ENCODE measurements at regions not wholly inside any gene's neighbourhood (a gene's known extent, or its start where the extent isn't known, plus 50 kb on each side); places are given as distances from the start of the nearest gene placed in this dataset.

DNA sequence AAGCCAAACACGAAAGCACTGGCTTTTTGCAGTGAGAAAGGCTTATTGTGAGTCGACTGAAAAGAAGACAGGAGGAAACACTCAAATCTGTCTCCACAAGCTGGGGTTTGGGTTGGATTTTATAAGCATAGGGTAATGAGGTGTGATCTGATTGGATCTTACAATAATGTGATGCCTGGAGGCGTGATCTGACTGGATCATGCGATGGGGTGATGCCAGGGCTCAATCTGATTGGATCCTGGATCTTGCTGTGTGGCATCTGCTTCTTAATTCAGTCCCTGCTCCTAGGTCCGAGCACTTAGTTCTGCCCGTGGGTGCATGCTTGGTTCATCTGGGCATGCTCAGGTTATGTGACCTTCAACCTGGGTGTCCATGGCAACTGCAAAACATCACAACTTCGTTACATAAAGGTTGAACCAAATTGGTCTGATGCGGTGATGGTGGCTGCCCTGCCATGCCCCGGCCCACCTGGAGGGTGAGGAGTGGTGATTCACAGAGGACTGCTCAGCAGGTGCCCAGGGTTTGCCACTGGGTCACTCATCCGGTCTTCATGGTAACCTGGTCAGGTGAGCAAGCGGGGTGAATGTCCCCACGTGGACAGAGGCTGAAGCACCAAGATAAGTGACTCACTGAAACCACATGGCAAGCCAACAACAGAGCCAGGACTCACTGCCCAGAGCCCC lies 111.0 kb downstream of the KCNF1 start:
- no peak for ATAC-seq
- intact Hi-C loops (cut with DNase I): no loop called here
- no peak overlapping the region for H3K27ac ChIP-seq
- no peaks in the 10 kb centered on the region for H3K9me3 ChIP-seq
- no peaks in the 10 kb centered on the region for H3K36me3 ChIP-seq
- no peaks in the 10 kb centered on the region for H3K27me3 ChIP-seq
- TF ChIP-seq CTCF (IDR thresholded peaks at IDR 0.05): no peak
- H3K4me1 ChIP-seq: no peaks in the 10 kb centered on the region
- no peak for DNase-seq
- H3K4me3 ChIP-seq: no peak overlapping the region

GRCh38 chr2:11023326-11024258 lies 111.9 kb downstream of the KCNF1 start:
- DNase-seq: no peak
- no peak for TF ChIP-seq CTCF (IDR thresholded peaks at IDR 0.05)
- Histone ChIP-seq H3K4me3 (no peak overlapping the region), H3K27me3 (no peaks in the 10 kb centered on the region), H3K36me3 (no peaks in the 10 kb centered on the region), H3K27ac (no peak overlapping the region), H3K9me3 (no peaks in the 10 kb centered on the region), H3K4me1 (no peaks in the 10 kb centered on the region)
- no peak for ATAC-seq
- intact Hi-C loops (cut with DNase I): no loop called here

GRCh38 chr2:11024259-11024645 lies 112.5 kb downstream of the KCNF1 start:
- peak; percentile 22 for ATAC-seq
- TF ChIP-seq CTCF (IDR thresholded peaks at IDR 0.05): no peak
- Histone ChIP-seq H3K27ac (no peak overlapping the region), H3K27me3 (no peaks in the 10 kb centered on the region), H3K36me3 (no peaks in the 10 kb centered on the region), H3K4me3 (no peak overlapping the region), H3K4me1 (no peaks in the 10 kb centered on the region), H3K9me3 (no peaks in the 10 kb centered on the region)
- intact Hi-C loops (cut with DNase I): no loop called here
- no peak for DNase-seq

- intact Hi-C loops (cut with DNase I): no loop called here
- no peak for ATAC-seq
Observed at GRCh38 chr2:11024687-11025086, 113.0 kb downstream of the KCNF1 start.

DNA sequence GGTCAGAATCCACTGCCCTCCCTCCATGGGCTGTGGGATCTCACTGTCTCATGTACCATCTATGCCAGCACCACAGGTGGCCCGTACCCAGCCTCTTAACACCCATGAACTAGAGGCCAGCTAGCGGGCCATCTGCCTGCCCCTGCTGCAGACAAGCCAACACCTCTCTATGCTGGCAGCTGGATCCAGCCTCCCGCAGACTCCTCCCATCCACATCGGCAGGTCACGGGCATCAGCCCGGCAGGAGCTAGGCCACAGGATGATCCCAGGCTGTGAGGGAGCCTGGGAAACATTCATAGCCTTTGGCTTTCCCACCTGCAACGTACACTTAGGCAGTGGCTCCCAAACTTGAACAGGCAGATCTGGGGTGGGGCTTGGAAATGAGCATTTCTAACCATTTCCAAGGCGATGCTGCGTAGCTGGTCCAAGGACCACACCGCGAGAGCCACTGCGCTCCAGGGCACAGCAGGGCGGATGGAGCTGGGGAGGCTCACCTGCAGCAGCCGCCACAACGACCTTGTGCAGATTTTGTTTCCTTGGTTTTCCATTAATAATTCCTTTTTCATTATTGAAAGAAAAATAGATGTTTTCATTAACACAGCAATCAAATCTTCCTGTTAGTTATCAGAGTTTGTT lies 114.7 kb downstream of the KCNF1 start:
- H3K36me3 ChIP-seq: no peaks in the 10 kb centered on the region
- ATAC-seq (peak; percentile 19), DNase-seq (no peak)
- no peaks in the 10 kb centered on the region for H3K4me1 ChIP-seq
- H3K9me3 ChIP-seq: no peaks in the 10 kb centered on the region
- intact Hi-C loops (cut with DNase I): no loop called here
- no peak overlapping the region for H3K4me3 ChIP-seq
- no peak overlapping the region for H3K27ac ChIP-seq
- H3K27me3 ChIP-seq: no peaks in the 10 kb centered on the region
- no peak for TF ChIP-seq CTCF (IDR thresholded peaks at IDR 0.05)

More at GRCh38 chr2:11024687-11025086, 113.0 kb downstream of the KCNF1 start:
- Histone ChIP-seq H3K4me3 (no peak overlapping the region), H3K27me3 (no peaks in the 10 kb centered on the region), H3K36me3 (no peaks in the 10 kb centered on the region), H3K27ac (no peak overlapping the region), H3K4me1 (no peaks in the 10 kb centered on the region), H3K9me3 (no peaks in the 10 kb centered on the region)
- no peak for DNase-seq
- TF ChIP-seq CTCF (IDR thresholded peaks at IDR 0.05): no peak

Measured in upper lobe of right lung (tissue), 1 donor.